IMR-90 (cell line): ENCODE measurements at regions not wholly inside any gene's neighbourhood (a gene's known extent, or its start where the extent isn't known, plus 50 kb on each side); places are given as distances from the start of the nearest gene placed in this dataset.

Source experiments
- BHLHE40 ChIP-seq: fragments of 150-350 bp; IDR thresholded peaks from 2 replicates; pipeline ENCODE4 v1.6.1; 2016; ENCODE audit warnings: mild to moderate bottlenecking, low read depth, low read length
- CEBPB ChIP-seq: IDR thresholded peaks from 2 replicates; pipeline ENCODE4 v1.6.1; 2012; ENCODE audit warnings: low read depth, low read length, improper control_type of control experiment
- CHD1 ChIP-seq: IDR thresholded peaks from 2 replicates; pipeline ENCODE4 v1.6.1; 2012; ENCODE audit warnings: low read depth, low read length, improper control_type of control experiment
- MAFK ChIP-seq: IDR thresholded peaks from 2 replicates; pipeline ENCODE4 v1.6.1; 2012; ENCODE audit warnings: low read depth, low read length, improper control_type of control experiment
- MXI1 ChIP-seq: IDR thresholded peaks from 2 replicates; pipeline ENCODE4 v1.6.1; 2012; ENCODE audit warnings: low read depth, mild to moderate bottlenecking, low read length, moderate library complexity, borderline replicate concordance
- TF ChIP-seq, protein P1 (sequence below): conservative IDR thresholded peaks from 2 replicates; pipeline ENCODE4 v1.5.1; 2012; ENCODE audit warnings: mild to moderate bottlenecking, low read depth, low read length, improper control_type of control experiment
- TF ChIP-seq, protein P2 (sequence below): fragments of 150-350 bp; IDR thresholded peaks from 2 replicates; pipeline ENCODE4 v1.6.1; 2017; ENCODE audit warnings: mild to moderate bottlenecking, antibody characterized with exemption, low read length, low read depth

GRCh38 chr1:56327195-56327594, 252.2 kb downstream of the PLPP3 start:
- TF ChIP-seq, protein P1, sequence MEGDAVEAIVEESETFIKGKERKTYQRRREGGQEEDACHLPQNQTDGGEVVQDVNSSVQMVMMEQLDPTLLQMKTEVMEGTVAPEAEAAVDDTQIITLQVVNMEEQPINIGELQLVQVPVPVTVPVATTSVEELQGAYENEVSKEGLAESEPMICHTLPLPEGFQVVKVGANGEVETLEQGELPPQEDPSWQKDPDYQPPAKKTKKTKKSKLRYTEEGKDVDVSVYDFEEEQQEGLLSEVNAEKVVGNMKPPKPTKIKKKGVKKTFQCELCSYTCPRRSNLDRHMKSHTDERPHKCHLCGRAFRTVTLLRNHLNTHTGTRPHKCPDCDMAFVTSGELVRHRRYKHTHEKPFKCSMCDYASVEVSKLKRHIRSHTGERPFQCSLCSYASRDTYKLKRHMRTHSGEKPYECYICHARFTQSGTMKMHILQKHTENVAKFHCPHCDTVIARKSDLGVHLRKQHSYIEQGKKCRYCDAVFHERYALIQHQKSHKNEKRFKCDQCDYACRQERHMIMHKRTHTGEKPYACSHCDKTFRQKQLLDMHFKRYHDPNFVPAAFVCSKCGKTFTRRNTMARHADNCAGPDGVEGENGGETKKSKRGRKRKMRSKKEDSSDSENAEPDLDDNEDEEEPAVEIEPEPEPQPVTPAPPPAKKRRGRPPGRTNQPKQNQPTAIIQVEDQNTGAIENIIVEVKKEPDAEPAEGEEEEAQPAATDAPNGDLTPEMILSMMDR = no peak
- TF ChIP-seq, protein P2, sequence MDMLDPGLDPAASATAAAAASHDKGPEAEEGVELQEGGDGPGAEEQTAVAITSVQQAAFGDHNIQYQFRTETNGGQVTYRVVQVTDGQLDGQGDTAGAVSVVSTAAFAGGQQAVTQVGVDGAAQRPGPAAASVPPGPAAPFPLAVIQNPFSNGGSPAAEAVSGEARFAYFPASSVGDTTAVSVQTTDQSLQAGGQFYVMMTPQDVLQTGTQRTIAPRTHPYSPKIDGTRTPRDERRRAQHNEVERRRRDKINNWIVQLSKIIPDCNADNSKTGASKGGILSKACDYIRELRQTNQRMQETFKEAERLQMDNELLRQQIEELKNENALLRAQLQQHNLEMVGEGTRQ = no peak
- TF ChIP-seq CHD1 (no peak), MXI1 (no peak), CEBPB (no peak), BHLHE40 (no peak), MAFK (no peak)
